ENCODE measurements at regions not wholly inside any gene's neighbourhood (a gene's known extent, or its start where the extent isn't known, plus 50 kb on each side); places are given as distances from the start of the nearest gene placed in this dataset.

DNA sequence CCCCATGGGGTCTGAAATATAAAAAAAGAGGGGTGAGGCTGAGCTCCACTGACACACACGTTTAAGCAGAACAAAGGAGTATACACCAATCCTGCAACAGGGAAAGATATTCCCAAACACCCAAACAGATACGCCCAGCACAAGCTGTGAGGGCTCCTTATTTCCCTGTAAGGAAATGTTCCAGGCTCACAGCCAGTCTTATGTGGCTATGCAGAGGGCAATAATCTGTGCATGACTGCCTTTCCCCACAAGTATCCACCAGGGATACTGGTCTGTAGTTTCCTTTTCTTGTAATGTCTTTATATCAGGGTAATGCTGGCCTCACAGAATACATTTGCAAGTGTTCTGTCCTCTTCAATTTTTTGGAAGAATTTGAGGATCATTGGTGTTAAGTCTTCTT, 141.7 kb upstream of the DAAM1 start:
- no peaks in the 10 kb centered on the region for H3K79me2 ChIP-seq (replicated peaks; ENCODE audit: insufficient read depth, low read length)
- no peaks in the 10 kb centered on the region for H3K9me3 ChIP-seq (ENCODE audit: low read length)
- H3K9me2 ChIP-seq (ENCODE audit: insufficient read depth, low read length), result no peaks in the 10 kb centered on the region
- no peaks in the 10 kb centered on the region for H3K27me3 ChIP-seq (ENCODE audit: insufficient read depth, low read depth, low read length)
- no peak overlapping the region for H2AFZ ChIP-seq (ENCODE audit: low read depth, low read length)
- H3K4me2 ChIP-seq (ENCODE audit: low read length), result no peak overlapping the region
- no peak for TF ChIP-seq EZH2 (IDR thresholded peaks at IDR 0.05; ENCODE audit: borderline replicate concordance, insufficient read depth, low read length, poor library complexity, severe bottlenecking)
- no peak for TF ChIP-seq TAF1 (IDR thresholded peaks at IDR 0.05; ENCODE audit: low read depth)
- no peak for TF ChIP-seq SMC3 (conservative IDR thresholded peaks at IDR 0.05; ENCODE audit: poor library complexity)
- no peak for TF ChIP-seq RAD21 (conservative IDR thresholded peaks at IDR 0.05)
- TF ChIP-seq, protein P1, sequence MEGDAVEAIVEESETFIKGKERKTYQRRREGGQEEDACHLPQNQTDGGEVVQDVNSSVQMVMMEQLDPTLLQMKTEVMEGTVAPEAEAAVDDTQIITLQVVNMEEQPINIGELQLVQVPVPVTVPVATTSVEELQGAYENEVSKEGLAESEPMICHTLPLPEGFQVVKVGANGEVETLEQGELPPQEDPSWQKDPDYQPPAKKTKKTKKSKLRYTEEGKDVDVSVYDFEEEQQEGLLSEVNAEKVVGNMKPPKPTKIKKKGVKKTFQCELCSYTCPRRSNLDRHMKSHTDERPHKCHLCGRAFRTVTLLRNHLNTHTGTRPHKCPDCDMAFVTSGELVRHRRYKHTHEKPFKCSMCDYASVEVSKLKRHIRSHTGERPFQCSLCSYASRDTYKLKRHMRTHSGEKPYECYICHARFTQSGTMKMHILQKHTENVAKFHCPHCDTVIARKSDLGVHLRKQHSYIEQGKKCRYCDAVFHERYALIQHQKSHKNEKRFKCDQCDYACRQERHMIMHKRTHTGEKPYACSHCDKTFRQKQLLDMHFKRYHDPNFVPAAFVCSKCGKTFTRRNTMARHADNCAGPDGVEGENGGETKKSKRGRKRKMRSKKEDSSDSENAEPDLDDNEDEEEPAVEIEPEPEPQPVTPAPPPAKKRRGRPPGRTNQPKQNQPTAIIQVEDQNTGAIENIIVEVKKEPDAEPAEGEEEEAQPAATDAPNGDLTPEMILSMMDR (IDR thresholded peaks at IDR 0.05; ENCODE audit: poor library complexity, severe bottlenecking), result no peak
- TF ChIP-seq, protein P2, sequence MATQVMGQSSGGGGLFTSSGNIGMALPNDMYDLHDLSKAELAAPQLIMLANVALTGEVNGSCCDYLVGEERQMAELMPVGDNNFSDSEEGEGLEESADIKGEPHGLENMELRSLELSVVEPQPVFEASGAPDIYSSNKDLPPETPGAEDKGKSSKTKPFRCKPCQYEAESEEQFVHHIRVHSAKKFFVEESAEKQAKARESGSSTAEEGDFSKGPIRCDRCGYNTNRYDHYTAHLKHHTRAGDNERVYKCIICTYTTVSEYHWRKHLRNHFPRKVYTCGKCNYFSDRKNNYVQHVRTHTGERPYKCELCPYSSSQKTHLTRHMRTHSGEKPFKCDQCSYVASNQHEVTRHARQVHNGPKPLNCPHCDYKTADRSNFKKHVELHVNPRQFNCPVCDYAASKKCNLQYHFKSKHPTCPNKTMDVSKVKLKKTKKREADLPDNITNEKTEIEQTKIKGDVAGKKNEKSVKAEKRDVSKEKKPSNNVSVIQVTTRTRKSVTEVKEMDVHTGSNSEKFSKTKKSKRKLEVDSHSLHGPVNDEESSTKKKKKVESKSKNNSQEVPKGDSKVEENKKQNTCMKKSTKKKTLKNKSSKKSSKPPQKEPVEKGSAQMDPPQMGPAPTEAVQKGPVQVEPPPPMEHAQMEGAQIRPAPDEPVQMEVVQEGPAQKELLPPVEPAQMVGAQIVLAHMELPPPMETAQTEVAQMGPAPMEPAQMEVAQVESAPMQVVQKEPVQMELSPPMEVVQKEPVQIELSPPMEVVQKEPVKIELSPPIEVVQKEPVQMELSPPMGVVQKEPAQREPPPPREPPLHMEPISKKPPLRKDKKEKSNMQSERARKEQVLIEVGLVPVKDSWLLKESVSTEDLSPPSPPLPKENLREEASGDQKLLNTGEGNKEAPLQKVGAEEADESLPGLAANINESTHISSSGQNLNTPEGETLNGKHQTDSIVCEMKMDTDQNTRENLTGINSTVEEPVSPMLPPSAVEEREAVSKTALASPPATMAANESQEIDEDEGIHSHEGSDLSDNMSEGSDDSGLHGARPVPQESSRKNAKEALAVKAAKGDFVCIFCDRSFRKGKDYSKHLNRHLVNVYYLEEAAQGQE (IDR thresholded peaks at IDR 0.05; ENCODE audit: borderline replicate concordance), result no peak
- no peak for TF ChIP-seq MXI1 (conservative IDR thresholded peaks at IDR 0.05; ENCODE audit: poor library complexity, severe bottlenecking)
- no peak for TF ChIP-seq EP300 (conservative IDR thresholded peaks at IDR 0.05; ENCODE audit: poor library complexity, severe bottlenecking)
- no peak for TF ChIP-seq POLR2AphosphoS5 (IDR thresholded peaks at IDR 0.05)
- H3K36me3 ChIP-seq (ENCODE audit: insufficient read depth, low read length), result no peaks in the 10 kb centered on the region
- H3F3A ChIP-seq (ENCODE audit: insufficient read depth, low read length, poor library complexity, severe bottlenecking), result no peaks in the 10 kb centered on the region
- no peak overlapping the region for H3K27ac ChIP-seq (ENCODE audit: low read length)
- no peak overlapping the region for H3K9ac ChIP-seq (ENCODE audit: low read length)
- no peaks in the 10 kb centered on the region for H4K20me1 ChIP-seq (ENCODE audit: insufficient read depth)
- H3K4me3 ChIP-seq (ENCODE audit: low read length), result no peak overlapping the region

DNA sequence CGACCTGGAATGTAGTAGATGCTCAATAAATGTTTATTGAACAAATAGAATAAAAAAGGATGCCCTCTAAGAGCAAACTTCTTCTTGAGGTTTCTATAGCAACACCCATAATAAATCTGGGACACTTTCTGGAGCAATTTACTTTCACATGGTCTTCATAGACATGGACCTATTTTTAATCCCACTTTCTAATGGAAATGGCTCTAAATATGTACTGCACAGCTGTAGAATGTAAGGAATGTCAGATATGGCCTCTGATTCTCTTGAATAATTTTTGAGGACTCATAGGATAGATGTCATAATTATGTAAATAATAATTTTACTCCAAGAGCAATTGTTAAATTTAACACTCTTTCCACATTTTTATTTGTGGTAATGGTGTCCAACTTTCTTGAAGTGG, 133.5 kb upstream of the DAAM1 start:
- Histone ChIP-seq H3K9me2 (ENCODE audit: insufficient read depth, low read length) (no peaks in the 10 kb centered on the region), H3K9ac (ENCODE audit: low read length) (no peak overlapping the region), H3F3A (ENCODE audit: insufficient read depth, low read length, poor library complexity, severe bottlenecking) (no peaks in the 10 kb centered on the region), H3K27me3 (ENCODE audit: insufficient read depth, low read depth, low read length) (no peaks in the 10 kb centered on the region), H3K4me3 (ENCODE audit: low read length) (no peak overlapping the region), H2AFZ (ENCODE audit: low read depth, low read length) (no peak overlapping the region), H3K79me2 (replicated peaks; ENCODE audit: insufficient read depth, low read length) (no peaks in the 10 kb centered on the region), H3K4me2 (ENCODE audit: low read length) (no peak overlapping the region), H3K36me3 (ENCODE audit: insufficient read depth, low read length) (no peaks in the 10 kb centered on the region), H4K20me1 (ENCODE audit: insufficient read depth) (no peaks in the 10 kb centered on the region), H3K27ac (ENCODE audit: low read length) (no peak overlapping the region), H3K9me3 (ENCODE audit: low read length) (no peaks in the 10 kb centered on the region)
- TF ChIP-seq EZH2 (IDR thresholded peaks at IDR 0.05; ENCODE audit: borderline replicate concordance, insufficient read depth, low read length, poor library complexity, severe bottlenecking), result no peak
- no peak for TF ChIP-seq TAF1 (IDR thresholded peaks at IDR 0.05; ENCODE audit: low read depth)
- TF ChIP-seq, protein P1 (IDR thresholded peaks at IDR 0.05; ENCODE audit: poor library complexity, severe bottlenecking), result no peak
- TF ChIP-seq EP300 (conservative IDR thresholded peaks at IDR 0.05; ENCODE audit: poor library complexity, severe bottlenecking), result no peak
- TF ChIP-seq SMC3 (conservative IDR thresholded peaks at IDR 0.05; ENCODE audit: poor library complexity), result no peak
- TF ChIP-seq POLR2AphosphoS5 (IDR thresholded peaks at IDR 0.05), result no peak
- TF ChIP-seq, protein P2 (IDR thresholded peaks at IDR 0.05; ENCODE audit: borderline replicate concordance), result no peak
- no peak for TF ChIP-seq RAD21 (conservative IDR thresholded peaks at IDR 0.05)
- TF ChIP-seq MXI1 (conservative IDR thresholded peaks at IDR 0.05; ENCODE audit: poor library complexity, severe bottlenecking), result no peak
